HG03378 (cell line): ENCODE measurements at regions not wholly inside any gene's neighbourhood (a gene's known extent, or its start where the extent isn't known, plus 50 kb on each side); places are given as distances from the start of the nearest gene placed in this dataset.

ENCODE experiments used
- ATAC-seq: cut with Tn5 transposase; IDR thresholded peaks from one replicate; pipeline ENCODE4 v1.9.1; 2021; ENCODE audit warnings: mild to moderate bottlenecking, moderate library complexity; ENCODE audit not compliant: unreplicated experiment

DNA sequence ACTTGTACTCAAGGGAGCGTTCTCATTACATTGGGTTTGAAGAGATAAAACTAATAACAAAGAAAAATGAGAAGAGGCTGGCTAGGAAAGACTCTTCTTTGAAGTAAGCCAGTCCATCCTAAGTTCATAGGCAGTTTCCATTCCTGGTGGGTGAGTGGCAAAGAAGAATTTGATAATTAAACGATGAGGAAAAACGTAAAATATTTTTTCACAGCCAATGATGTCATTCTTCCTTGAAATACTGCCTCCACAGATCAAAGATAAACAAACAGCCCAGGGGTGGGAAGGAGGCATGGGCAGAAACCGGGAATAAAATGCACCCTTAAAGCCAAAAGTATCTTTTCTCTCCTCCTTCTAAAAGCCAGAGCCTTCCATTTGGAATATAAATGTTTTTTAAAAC is 346.6 kb downstream of the PMP22 start:
- ATAC-seq, result no peak

DNA sequence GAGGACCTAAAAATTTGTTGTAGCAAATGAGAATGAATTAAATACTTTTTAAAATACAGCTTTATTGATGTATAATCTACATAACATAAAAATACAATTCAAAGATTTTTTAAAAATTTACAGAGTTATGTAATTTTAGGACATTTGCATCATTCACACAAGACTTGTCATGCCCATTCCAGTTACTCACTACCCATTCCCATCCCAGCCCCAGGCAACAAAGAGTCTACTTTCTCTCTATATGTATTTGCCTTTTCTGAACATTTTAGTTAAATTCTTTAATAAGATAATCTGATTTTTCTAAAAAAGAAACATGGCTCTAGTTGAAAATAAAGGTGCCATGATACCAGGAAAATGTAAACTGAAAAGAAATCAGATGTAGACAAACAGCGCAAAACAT is 354.2 kb downstream of the PMP22 start:
- no peak for ATAC-seq

DNA sequence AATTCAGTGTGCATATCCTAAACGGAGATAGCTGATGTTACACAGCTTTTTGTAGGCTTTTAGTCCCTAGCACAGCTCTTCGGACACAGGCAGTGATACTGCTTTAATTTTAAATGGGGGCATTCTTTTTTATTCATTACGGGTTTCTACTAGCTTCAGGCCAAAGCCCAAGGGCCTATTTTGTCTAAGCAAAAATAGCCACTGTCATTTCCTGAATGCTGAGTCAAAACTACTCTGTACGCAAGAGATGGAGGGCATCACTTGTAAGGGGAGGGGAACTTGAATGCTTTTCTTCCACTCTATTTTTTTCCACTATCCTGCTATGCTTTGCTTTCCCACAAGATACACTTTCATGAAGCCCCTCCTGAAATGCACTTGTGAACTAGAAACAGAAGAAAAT is 360.7 kb downstream of the PMP22 start:
- ATAC-seq, result no peak

DNA sequence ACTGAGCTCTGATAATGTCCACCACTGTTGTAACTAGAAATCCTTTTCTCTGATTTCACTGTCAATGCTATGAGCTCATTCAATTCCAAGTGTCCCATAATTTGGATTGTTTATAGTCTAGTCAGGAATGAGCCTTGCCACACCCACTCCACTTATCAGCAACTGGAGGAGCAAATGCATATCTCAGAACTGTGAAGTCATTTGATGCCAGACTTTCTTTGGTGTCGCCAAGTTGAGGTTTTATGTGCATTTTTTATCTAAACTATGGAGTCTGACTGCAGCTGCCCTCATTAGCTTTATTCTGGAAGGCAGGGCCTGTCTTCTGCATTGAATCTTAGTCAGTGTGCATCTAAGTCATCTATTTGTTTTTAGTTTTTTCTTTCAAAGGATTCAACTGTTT is 361.3 kb downstream of the PMP22 start:
- ATAC-seq, result no peak

DNA sequence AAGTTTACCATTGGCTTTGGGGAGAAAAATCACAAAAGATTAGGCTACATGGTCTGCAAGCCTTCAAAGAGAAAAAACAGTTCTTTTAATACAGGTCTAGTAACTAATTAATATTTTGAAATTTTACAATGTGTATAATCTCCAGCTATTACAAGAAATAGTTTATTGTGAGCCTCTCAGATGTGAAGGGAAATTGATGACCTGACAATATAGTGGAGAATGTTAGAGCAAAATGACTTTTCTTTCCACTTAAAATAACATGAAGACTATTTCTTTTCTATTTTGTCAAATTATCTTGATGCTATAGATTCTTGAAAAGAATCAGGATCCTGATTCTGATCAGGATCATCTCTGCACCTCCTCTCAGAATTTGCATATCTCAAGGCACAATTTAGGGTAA is 362.3 kb downstream of the PMP22 start:
- ATAC-seq, result no peak

DNA sequence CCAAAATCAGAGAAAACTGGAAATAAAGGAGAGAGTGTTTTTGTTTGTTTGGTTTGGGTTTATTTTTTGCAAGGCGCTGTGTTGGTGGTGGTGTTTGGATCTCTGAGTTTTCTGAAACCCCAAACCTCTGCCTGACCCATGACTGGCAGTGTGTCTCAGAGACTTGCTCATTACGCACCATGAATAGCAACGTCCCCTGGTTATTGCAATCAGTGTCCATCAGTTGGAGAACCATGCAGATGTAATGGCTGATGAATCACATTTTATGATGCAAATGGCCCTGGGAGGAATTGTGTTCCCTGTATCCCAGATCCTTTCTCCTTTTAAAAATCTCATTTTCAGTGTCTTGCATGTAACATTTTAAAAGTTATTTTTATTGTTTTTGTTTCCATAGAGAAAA is 362.8 kb downstream of the PMP22 start:
- ATAC-seq, result no peak

DNA sequence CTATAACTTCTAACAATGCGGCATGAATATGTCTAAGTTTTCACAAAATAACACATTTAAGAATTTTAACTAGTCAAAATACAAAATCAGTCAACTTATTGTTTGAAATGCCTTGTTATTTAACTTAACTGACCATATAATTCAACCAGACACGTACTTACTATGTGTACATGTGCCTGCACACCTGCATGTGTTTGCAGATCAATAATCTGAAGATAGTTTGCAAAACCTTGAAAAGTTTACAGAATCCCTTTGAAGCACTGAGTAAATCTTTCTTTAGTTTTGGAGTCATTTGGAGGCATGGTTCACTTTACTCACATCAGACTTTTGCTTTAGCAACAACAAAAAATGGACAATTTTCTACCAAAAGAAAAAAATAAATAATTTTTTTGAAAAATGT is 363.8 kb downstream of the PMP22 start:
- no peak for ATAC-seq

DNA sequence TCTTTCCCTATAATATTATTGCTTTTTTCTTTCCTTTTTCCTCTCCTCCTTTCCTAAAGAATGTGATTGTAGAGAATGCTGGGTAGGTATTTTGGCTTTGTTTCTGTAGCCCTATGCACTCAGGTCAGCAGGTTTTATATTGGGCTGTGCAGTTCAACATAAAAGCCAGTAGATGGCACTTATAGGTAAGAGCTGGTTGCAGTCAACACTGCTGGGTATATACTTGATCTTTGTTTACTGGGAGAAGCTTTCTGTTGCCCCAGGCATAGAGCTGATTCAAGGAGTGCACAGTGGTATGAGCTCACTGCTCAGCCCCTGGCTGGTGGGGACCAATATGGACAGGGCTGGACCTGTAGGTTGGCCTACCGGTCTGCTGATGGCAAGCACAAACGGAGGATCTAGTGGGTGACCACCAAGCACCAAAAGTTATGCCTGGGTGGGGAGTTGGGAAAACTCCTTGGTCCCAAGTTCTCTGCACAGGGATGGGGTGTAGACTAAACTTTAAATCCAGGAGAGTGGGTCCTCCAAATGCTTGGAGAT is 378.9 kb downstream of the PMP22 start:
- ATAC-seq, result no peak

DNA sequence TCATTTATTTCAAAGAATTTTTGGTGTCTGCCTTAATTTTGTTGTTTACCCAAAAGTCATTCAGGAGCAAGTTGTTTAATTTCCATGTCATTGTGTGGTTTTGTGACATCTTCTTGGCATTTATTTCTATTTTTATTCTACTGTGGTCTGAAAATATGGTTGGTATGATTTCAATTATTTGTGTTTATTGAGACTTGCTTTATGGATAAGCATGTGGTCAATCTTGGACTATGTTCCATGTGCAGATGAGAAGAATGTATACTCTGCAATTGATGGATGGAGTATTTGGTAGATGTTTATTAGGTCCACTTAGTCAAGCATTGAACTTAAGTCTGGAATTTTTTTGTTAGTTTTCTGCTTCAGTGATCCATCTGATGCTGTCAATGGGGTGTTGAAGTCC is 383.0 kb downstream of the PMP22 start:
- ATAC-seq, result no peak

DNA sequence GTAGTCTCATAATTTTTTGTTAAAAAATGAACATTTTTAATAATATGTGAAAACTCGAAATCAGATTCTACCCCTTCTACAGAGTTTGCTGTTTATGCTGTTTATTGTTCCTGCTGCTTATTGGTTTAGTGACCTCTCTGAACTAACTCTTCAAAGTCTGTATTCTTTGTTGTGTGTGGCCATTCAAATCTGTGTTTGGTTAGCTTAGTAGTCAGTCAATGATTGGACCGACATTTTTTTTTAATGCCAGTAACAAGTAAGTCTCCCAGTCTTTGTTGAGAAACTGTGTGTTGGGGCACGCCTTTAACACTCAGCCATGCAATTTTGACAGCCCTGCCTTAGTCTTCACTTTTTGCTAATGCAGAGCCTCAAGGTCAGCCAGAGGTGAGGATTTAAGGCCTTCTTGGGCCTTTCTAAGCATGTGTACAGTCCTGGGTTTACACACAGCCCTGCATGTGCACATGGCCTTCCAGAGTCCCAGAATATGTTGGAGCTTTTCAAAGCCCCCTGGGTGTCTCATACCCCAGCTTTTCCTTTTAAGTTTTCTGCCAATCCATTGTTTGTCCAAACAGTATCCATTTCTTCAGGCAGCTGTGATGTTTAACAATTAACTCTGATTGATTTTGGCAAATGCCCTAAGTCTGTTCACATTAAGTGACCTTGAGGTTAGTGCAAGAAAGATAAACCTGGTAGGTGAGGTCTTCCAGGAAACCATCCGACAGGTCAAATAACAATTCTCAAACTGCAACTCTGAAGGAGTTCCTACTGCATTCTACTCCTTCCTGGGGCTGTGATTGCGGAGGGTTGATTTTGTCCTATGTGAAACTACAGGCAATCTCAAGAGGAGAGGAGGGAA is 389.3 kb downstream of the PMP22 start:
- no peak for ATAC-seq

DNA sequence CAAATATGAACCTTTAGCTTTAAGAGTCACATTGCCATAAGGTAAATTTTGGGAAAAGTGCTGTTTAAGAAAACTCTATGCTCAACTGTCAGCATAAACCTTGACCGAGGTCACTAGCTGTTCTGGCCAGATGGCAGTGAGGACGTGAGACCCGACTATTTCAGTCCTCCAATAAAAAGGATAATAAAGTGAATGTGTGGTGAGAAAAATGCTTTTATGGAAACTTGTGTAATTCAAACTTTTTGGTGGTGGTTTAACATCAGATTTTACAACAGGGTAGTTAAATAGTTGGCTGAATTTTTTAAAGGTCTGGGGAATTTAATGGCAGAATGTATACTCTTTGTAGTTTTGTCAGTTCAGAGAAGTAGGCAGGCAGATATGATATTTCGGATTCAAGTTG is 391.1 kb downstream of the PMP22 start:
- no peak for ATAC-seq

DNA sequence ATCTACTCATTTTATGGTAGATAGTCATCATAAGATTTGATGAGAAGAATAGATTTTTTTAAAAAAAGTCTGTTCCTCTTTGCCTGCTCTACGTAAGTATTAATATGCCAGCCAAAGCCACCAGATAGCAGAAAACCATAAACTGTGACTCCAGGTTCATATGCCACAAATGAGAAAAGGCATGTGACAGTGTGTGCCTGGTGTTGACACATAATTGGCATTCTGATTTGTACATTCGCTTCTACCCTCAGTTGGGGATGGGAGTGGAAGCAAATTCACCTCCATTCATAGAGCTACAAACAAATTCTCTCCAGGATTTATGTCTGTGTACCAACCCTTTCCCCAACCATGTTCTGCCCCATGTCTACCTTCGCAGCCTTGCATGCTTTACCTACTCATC is 391.6 kb downstream of the PMP22 start:
- no peak for ATAC-seq

DNA sequence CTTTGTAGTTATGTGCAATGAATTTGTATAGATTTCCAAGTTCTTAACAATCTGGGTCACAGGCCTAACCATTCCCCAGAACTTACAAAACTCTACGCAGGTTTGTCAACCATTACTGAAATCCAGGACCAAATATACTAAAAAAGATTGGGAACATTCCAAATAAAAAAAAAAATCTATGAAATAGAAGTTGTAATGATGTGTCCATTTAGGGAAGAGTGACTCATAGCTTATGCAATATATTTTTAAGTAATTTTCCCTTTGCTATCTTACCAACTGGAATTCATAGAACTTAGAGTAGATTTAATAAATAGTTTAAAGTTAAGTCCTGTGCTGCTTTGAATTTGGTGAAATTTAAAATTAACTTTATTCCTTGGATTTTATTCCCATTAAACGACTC is 393.2 kb downstream of the PMP22 start:
- ATAC-seq, result no peak

DNA sequence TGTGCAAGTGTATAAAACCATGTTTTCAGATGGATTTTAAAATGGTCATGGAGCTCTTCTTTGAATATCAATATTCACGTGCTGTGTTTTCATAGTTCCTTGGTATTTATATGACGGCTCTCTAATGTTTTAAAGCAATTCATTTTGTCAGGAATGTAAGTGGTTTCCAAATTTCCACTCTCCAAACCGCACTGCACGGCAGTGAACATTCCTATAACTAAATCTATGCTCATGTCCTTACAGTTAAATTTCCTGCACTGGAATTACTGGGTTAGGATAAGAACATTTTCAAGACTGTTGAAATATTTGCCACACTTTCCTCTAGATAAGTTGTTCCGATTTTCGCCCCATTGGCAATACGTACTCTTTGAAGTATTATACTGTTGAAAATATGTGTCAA is 398.9 kb downstream of the PMP22 start:
- no peak for ATAC-seq

DNA sequence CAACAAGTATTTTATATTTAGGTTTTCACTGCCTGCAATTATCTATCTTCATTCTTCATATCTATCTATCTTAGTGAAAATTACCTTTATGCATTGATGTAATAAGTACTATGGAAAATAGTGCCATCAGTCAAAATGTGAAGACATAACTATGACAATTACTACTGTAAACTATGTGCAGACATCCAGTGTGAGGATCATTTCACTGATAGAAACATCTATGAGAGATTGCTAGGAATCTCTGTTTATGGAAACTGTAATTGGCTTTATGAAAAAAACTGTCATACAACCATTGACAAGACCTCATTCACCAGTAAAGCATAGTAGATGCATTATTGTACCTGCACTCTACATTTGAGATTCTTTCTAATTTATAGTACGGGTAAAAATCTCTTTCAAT is 401.0 kb downstream of the PMP22 start:
- no peak for ATAC-seq

DNA sequence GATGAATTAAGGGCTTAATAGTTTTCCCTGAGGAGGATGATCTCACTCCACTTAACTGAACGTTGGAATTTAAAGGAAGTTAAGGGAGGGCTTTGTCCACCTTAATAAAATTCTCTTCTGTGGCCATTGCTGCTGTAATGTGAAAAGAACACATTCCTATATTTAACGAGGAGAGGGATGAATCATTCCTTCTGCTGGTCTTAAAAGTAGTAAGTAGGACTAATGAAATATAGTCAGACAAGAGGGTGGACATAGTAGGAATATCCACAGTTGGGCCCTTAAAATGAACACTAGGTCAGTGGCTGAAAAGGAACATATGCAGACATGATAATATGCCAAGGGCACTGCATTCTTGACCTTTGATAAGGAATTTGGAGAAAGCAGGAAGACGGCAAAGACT is 405.6 kb downstream of the PMP22 start:
- ATAC-seq, result no peak

DNA sequence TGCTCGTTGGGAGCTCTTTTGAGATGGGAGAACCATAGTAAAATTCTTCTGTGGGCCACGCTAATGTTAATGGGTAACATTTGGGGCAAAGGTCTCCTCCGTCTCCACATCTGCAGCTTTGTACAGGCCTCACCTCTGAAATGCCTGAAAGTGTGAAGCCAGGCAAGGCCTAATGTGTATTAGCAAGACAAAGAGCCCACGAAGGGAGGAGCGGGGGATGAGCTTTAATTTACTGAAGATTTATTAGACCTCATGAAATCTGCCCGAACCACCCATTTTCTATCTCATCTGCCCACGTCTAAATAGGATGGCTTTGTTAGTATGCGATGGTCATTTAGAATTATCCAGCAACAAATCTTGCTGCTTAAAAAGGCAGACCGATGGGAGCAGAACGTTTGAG is 408.9 kb downstream of the PMP22 start:
- ATAC-seq, result no peak

DNA sequence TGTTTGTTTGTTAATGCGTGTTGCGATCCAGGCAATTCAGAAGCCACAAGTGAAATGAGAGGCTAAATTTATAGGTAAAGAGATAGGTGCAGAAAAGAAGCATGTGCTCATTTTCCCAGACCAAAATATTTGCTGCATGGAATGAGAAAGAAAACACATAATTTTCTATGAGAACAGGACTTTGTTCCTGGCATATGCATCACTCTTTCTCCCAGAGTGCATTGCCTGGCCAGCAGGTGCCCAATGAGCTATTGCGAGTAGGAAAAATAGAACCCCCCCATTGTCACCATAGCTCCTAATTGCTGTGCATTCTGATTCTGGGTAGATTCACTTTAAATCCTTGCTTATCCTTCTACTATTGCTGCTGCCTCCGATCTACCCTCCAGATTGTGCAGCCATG is 410.4 kb downstream of the PMP22 start:
- ATAC-seq, result no peak

DNA sequence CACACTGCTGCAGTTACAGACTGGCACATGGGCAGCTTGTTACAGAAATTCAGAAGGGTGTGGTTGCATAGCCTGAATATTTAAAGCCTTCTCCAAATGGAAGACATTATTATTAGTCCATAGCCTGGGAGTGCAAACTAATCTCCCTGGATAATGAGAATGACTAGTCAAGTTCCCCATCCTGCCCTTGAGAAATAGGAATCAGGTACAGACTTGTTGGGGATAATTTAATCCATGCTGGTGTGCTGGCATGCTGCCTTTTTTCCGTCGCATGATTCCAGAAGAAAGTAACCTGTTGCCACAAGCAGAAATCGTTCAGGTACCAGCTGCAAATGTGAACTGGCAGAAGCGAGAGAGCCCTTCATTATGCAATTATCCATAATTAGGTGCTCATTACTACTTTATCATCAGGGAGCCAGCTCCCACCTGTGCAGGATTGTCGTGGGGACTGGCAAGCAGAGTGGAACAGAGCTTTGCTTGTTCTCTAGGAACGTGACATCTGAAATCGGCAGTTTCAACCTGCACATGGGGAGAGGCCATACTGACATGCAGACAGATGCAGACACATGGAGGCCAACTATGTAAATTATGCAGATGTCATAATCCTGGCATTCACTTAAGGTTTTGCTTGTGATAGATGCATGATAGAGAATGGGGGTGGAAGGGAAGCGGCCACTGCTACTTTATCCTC is 419.4 kb downstream of the PMP22 start:
- no peak for ATAC-seq

DNA sequence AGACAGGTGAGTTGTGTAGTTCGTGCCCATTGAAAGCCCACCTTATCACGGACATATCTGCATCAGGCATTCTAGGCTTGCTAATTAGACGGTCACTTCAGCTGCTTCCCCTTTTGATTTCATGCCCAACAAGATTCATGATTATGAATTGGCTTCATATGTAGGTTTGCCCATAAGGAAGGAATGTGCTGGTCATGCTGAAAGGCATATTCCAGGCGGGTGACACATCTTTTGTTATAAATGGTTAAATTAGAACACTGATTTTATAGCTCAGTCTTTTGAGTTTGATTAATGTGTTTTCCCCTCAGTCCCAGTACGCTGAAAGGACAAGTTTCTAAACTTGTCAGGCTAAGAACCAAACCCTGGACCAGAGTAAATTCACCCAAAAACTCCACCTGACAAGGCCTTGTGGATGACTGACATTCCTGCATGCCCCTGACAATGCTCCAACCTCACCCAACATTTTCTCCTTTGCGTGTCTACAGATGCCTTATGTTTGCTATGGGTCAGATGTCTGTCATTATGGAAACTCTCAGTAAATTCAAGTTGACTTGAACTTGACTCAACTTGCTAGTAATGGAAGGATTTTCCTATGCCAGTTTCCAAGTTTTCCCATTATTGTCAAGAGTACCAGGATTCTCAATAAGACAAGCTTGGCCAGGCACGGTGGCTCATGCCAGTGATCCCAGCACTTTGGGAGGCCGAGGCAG is 421.9 kb downstream of the PMP22 start:
- ATAC-seq, result no peak

DNA sequence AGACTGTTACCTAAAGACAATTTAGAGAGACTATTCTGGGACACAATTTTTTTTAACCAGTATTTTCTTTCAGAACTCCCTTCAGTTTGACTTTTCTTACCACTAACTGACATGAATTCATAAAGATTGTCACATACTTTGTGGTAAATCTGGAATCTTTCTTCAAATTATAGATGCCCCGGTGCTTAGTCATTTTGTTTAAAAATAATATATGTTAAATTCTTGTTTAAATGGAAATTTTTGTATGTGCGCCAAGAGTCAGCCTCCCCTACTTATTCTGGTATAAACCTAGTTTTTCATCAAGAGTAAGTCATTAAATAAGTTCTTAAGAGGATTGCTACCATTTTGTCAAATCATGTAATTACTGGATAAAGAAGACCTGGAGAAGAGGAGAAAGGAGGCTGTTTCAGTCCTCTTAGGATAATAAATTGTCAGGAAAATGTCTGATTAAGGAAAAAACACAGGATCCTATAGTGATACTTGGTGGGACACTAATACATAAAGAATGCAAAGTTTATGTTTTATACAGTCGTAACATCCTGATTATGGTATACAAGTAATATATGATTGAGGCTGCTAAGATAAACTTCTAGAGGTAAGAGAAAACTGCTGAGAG is 424.4 kb downstream of the PMP22 start:
- no peak for ATAC-seq
